OCI-LY1 (cell line): ENCODE measurements at regions not wholly inside any gene's neighbourhood (a gene's known extent, or its start where the extent isn't known, plus 50 kb on each side); places are given as distances from the start of the nearest gene placed in this dataset.

Experiments
- H2AFZ ChIP-seq: fragments of 200-600 bp; sonication (generic), shearing (Covaris generic); 2 replicates; pipeline ENCODE4 v1.6.0; 2014; ENCODE audit warnings: antibody characterized with exemption, mild to moderate bottlenecking, low read length
- H3F3A ChIP-seq: fragments of 200-600 bp; sonication (generic), shearing (Covaris generic); 2 replicates; pipeline ENCODE4 v1.6.0; 2014; ENCODE audit warnings: mild to moderate bottlenecking, antibody characterized with exemption, low read length, moderate library complexity; ENCODE audit not compliant: insufficient read depth
- H3K27ac ChIP-seq: fragments of 200-600 bp; sonication (generic); 2 replicates; pipeline ENCODE4 v1.5.1; 2014; ENCODE audit warnings: low read length, mixed run types, mild to moderate bottlenecking, low read depth; ENCODE audit not compliant: poor library complexity, severe bottlenecking
- H3K27me3 ChIP-seq: fragments of 200-600 bp; sonication (generic); 2 replicates; pipeline ENCODE4 v1.6.0; 2014; ENCODE audit warnings: antibody characterized with exemption, mild to moderate bottlenecking, low read length, moderate library complexity; ENCODE audit not compliant: insufficient read depth
- H3K36me3 ChIP-seq: fragments of 200-600 bp; sonication (generic); 2 replicates; pipeline ENCODE4 v1.6.1; 2014; ENCODE audit warnings: mild to moderate bottlenecking, antibody characterized with exemption, low read length, moderate library complexity, mixed read lengths; ENCODE audit not compliant: insufficient read depth
- H3K4me1 ChIP-seq: fragments of 200-600 bp; sonication (generic); 2 replicates; pipeline ENCODE4 v1.5.1; 2014; ENCODE audit warnings: mild to moderate bottlenecking, low read length, moderate library complexity; ENCODE audit not compliant: insufficient read depth, severe bottlenecking
- H3K4me2 ChIP-seq: fragments of 200-600 bp; sonication (generic), shearing (Covaris generic); 2 replicates; pipeline ENCODE4 v1.6.1; 2014; ENCODE audit warnings: low read length
- H3K4me3 ChIP-seq: fragments of 200-600 bp; sonication (generic); 2 replicates; pipeline ENCODE4 v1.5.1; 2014; ENCODE audit warnings: low read length, low read depth, mild to moderate bottlenecking, mixed read lengths; ENCODE audit not compliant: poor library complexity, severe bottlenecking
- H3K79me2 ChIP-seq: fragments of 200-600 bp; shearing (Covaris generic); 2 replicates; pipeline ENCODE4 v1.6.1; 2016; ENCODE audit warnings: mixed run types, low read length, mixed read lengths; ENCODE audit not compliant: insufficient read depth
- H3K9ac ChIP-seq: fragments of 200-600 bp; sonication (generic), shearing (Covaris generic); 2 replicates; pipeline ENCODE4 v1.6.1; 2014; ENCODE audit warnings: mild to moderate bottlenecking, low read length, mixed read lengths
- H3K9me2 ChIP-seq: fragments of 200-600 bp; sonication (generic), shearing (Covaris generic); 2 replicates; pipeline ENCODE4 v1.6.1; 2014; ENCODE audit warnings: low read depth, mild to moderate bottlenecking, low read length, mixed read lengths
- H3K9me3 ChIP-seq: fragments of 200-600 bp; shearing (Covaris generic); 2 replicates; pipeline ENCODE4 v1.6.1; 2014; ENCODE audit warnings: low read length, mixed read lengths
- H4K20me1 ChIP-seq: fragments of 200-600 bp; sonication (generic), shearing (Covaris generic); 2 replicates; pipeline ENCODE4 v1.6.0; 2016; ENCODE audit warnings: mild to moderate bottlenecking, low read length; ENCODE audit not compliant: insufficient read depth
- CTCF ChIP-seq: fragments of 200-600 bp; sonication (generic), shearing (Covaris generic); IDR thresholded peaks from 2 replicates; pipeline ENCODE4 v1.5.1; 2017; ENCODE audit warnings: mild to moderate bottlenecking, antibody characterized with exemption, low read length, moderate library complexity, mixed read lengths
- EZH2 ChIP-seq: fragments of 200-600 bp; sonication (generic), shearing (Covaris generic); IDR thresholded peaks from 2 replicates; pipeline ENCODE4 v1.8.0; 2017; ENCODE audit warnings: borderline replicate concordance, mixed run types, mild to moderate bottlenecking, antibody characterized with exemption, low read length, moderate library complexity, mixed read lengths

- Histone ChIP-seq H3F3A (no peaks in the 10 kb centered on the region), H3K9ac (no peak overlapping the region), H3K9me2 (no peaks in the 10 kb centered on the region), H3K4me3 (no peak overlapping the region), H3K9me3 (no peaks in the 10 kb centered on the region), H3K79me2 (peaks cover 10% of the 10 kb centered on the region), H3K27me3 (no peaks in the 10 kb centered on the region), H3K4me2 (no peak overlapping the region), H3K36me3 (no peaks in the 10 kb centered on the region), H4K20me1 (no peaks in the 10 kb centered on the region), H3K4me1 (peaks cover 20% of the 10 kb centered on the region), H2AFZ (no peak overlapping the region), H3K27ac (no peak overlapping the region)
- TF ChIP-seq CTCF (no peak), EZH2 (no peak)
These were observed 221.2 kb downstream of the IGSF11 start for GRCh38 chr3:118813472-118813871.

- no peak overlapping the region for H3K4me2 ChIP-seq
- no peak overlapping the region for H3K27ac ChIP-seq
- H3F3A ChIP-seq, result no peaks in the 10 kb centered on the region
- H3K9ac ChIP-seq, result no peak overlapping the region
- no peak overlapping the region for H2AFZ ChIP-seq
- H4K20me1 ChIP-seq, result no peaks in the 10 kb centered on the region
- H3K9me2 ChIP-seq, result no peaks in the 10 kb centered on the region
- no peaks in the 10 kb centered on the region for H3K9me3 ChIP-seq
- H3K36me3 ChIP-seq, result no peaks in the 10 kb centered on the region
- no peaks in the 10 kb centered on the region for H3K79me2 ChIP-seq
- H3K4me1 ChIP-seq, result no peaks in the 10 kb centered on the region
- no peak for TF ChIP-seq EZH2
- TF ChIP-seq CTCF, result peak; percentile 83
- H3K4me3 ChIP-seq, result no peak overlapping the region
- no peaks in the 10 kb centered on the region for H3K27me3 ChIP-seq
These were observed 216.9 kb downstream of the IGSF11 start for GRCh38 chr3:118817748-118818165.

DNA sequence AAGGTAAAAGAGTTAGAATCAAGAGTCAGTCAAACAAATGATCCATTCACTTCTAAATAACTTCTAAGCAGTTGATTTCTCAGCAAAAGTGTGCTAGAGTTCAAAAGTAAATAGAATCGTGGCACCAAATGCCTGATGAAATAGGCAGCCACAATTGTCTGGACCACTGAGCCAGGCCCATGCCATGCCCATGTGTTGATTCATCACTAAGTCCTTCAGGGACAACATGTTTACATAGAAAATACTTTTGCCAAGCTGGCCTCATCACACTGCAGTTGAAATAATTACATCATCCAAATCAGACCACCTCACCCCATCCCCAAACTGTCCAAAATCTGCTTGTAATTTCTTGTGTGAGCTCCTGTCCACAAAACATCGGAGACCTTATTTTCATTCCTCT lies 216.3 kb downstream of the IGSF11 start:
- Histone ChIP-seq H3K4me3 (no peak overlapping the region), H4K20me1 (no peaks in the 10 kb centered on the region), H3F3A (no peaks in the 10 kb centered on the region), H3K36me3 (no peaks in the 10 kb centered on the region), H3K9me2 (no peaks in the 10 kb centered on the region), H3K4me2 (no peak overlapping the region), H3K9ac (no peak overlapping the region), H3K4me1 (no peaks in the 10 kb centered on the region), H3K27me3 (no peaks in the 10 kb centered on the region), H3K9me3 (no peaks in the 10 kb centered on the region), H3K27ac (no peak overlapping the region), H3K79me2 (no peaks in the 10 kb centered on the region), H2AFZ (no peak overlapping the region)
- TF ChIP-seq CTCF (no peak), EZH2 (no peak)
